T-helper 2 cell treated with Interferon-gamma antibody and Interleukin-4, amounts not matched to agents 5 μg/mL and 100 μg/mL, for 36 hours (primary cell): ENCODE measurements at regions not wholly inside any gene's neighbourhood (a gene's known extent, or its start where the extent isn't known, plus 50 kb on each side); places are given as distances from the start of the nearest gene placed in this dataset.

Experiments used
- DNase-seq: peaks from one replicate; pipeline ENCODE4 v3.0.0; 2021; ENCODE audit warnings: low spot score
- H3K27ac Mint-ChIP-seq: one replicate; pipeline ENCODE4 v1.8.0; 2021; ENCODE audit warnings: mild to moderate bottlenecking, mixed read lengths
- H3K27me3 Mint-ChIP-seq: one replicate; pipeline ENCODE4 v1.8.0; 2021; ENCODE audit warnings: low read depth, mixed read lengths
- H3K36me3 Mint-ChIP-seq: one replicate; pipeline ENCODE4 v1.8.0; 2021; ENCODE audit warnings: low read depth, mixed read lengths
- H3K4me1 Mint-ChIP-seq: one replicate; pipeline ENCODE4 v1.8.0; 2021; ENCODE audit warnings: low read depth, mixed read lengths
- H3K4me3 Mint-ChIP-seq: one replicate; pipeline ENCODE4 v1.8.0; 2022; ENCODE audit warnings: mild to moderate bottlenecking, moderate library complexity, mixed read lengths
- H3K9me3 Mint-ChIP-seq: one replicate; pipeline ENCODE4 v1.8.0; 2021; ENCODE audit warnings: mixed read lengths

DNA sequence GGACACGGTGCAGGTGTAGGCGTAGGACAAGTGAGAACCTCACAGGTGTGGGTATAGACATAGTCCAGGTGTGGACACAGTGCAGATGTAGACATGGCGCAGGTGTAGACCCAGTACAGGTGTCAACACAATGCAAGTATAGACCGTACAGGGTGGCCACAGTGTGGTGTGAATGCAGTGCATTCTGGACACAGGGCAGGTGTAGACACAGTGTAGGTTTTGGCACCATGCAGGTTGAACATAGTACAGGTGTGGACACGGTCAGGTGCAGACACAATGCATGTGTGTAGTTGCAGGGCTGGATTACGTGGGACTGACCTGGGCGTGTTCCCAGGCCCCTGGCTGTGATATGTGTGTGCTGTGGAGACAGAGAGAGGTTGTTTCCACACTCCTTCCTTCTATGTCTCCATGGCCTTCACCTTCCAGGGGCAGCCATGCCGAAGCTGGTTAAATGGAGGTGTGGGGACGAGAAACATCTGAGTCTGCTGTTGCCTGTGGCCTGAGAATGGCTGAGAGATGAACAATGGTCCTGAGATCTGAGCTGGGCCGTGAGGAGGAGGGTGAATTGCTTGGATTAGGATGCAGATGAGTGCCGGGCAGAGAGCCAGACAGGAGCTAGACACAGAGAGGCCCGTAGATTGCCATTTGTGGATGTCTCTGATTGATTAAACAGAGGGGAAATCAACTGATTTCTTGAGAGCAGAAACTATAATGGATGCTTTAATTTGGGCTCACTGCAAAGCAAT lies 343.9 kb upstream of the SHH start:
- Mint-ChIP-seq H3K27me3 (peaks cover 5% of the 10 kb centered on the region), H3K27ac (no peak overlapping the region), H3K4me3 (no peak overlapping the region), H3K4me1 (no peaks in the 10 kb centered on the region), H3K36me3 (no peaks in the 10 kb centered on the region), H3K9me3 (no peaks in the 10 kb centered on the region)
- DNase-seq = no peak

DNA sequence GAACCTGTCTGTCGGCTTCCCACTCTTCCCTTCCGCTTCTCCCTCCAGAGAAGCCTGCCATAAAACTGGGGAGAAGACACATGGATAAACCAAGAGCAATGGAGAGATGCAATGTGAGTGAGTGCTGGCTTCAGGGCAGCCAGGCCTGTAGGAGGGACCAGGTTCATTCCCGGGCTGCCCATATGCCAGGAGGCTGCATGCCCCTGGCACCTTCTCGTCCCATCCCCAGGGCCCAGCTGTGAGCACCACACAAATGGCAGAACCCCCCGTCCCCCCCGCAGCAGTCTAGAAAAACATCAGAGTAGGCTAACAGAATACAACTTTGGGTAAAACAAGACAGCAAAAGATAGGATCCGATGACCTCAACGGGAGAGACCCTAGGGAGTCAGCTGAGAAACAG lies 341.3 kb upstream of the SHH start:
- H3K36me3 Mint-ChIP-seq = no peaks in the 10 kb centered on the region
- no peak overlapping the region for H3K27ac Mint-ChIP-seq
- peaks cover 5% of the 10 kb centered on the region for H3K27me3 Mint-ChIP-seq
- no peaks in the 10 kb centered on the region for H3K9me3 Mint-ChIP-seq
- no peak for DNase-seq
- no peaks in the 10 kb centered on the region for H3K4me1 Mint-ChIP-seq
- H3K4me3 Mint-ChIP-seq = no peak overlapping the region

GRCh38 chr7:156152390-156152789 lies 340.1 kb upstream of the SHH start:
- no peak overlapping the region for H3K27ac Mint-ChIP-seq
- H3K4me3 Mint-ChIP-seq = no peak overlapping the region
- no peaks in the 10 kb centered on the region for H3K9me3 Mint-ChIP-seq
- peaks cover 5% of the 10 kb centered on the region for H3K27me3 Mint-ChIP-seq
- no peak for DNase-seq
- no peaks in the 10 kb centered on the region for H3K4me1 Mint-ChIP-seq
- no peaks in the 10 kb centered on the region for H3K36me3 Mint-ChIP-seq

GRCh38 chr7:156151658-156152057 lies 339.4 kb upstream of the SHH start:
- no peaks in the 10 kb centered on the region for H3K9me3 Mint-ChIP-seq
- no peak for DNase-seq
- H3K27ac Mint-ChIP-seq = no peak overlapping the region
- H3K4me3 Mint-ChIP-seq = no peak overlapping the region
- no peaks in the 10 kb centered on the region for H3K36me3 Mint-ChIP-seq
- H3K27me3 Mint-ChIP-seq = peaks cover 5% of the 10 kb centered on the region
- H3K4me1 Mint-ChIP-seq = no peaks in the 10 kb centered on the region

DNA sequence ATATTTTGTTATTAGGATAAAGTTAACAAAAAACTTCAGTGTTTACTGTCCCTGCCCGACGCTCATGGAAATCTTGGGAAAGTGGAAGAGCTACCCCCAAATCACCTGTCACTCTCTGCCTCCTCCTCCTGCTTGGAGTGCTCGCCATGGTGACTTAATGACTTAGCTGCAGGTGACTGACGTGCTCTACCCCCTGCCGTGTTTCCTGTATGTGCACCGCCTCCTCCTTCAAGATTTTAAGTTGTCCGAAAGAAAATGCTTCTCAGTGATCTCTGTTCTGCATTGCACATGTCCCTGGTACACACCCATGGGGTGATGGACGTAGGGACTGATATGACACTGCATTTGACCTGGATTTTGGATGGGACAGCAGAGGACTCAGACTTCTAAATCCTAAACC lies 338.8 kb upstream of the SHH start:
- DNase-seq = no peak
- no peak overlapping the region for H3K4me3 Mint-ChIP-seq
- no peak overlapping the region for H3K27ac Mint-ChIP-seq
- H3K4me1 Mint-ChIP-seq = no peaks in the 10 kb centered on the region
- H3K27me3 Mint-ChIP-seq = peaks cover 5% of the 10 kb centered on the region
- no peaks in the 10 kb centered on the region for H3K9me3 Mint-ChIP-seq
- no peaks in the 10 kb centered on the region for H3K36me3 Mint-ChIP-seq

- DNase-seq = no peak
- no peaks in the 10 kb centered on the region for H3K4me1 Mint-ChIP-seq
- H3K36me3 Mint-ChIP-seq = no peaks in the 10 kb centered on the region
- H3K27ac Mint-ChIP-seq = no peak overlapping the region
- H3K9me3 Mint-ChIP-seq = no peaks in the 10 kb centered on the region
- peaks cover 5% of the 10 kb centered on the region for H3K27me3 Mint-ChIP-seq
- H3K4me3 Mint-ChIP-seq = no peak overlapping the region
Measured at GRCh38 chr7:156148995-156149394, 336.7 kb upstream of the SHH start.

GRCh38 chr7:156148547-156148946 lies 336.3 kb upstream of the SHH start:
- Mint-ChIP-seq H3K36me3 (no peaks in the 10 kb centered on the region), H3K4me3 (no peak overlapping the region), H3K27me3 (peaks cover 5% of the 10 kb centered on the region), H3K27ac (no peak overlapping the region), H3K9me3 (no peaks in the 10 kb centered on the region), H3K4me1 (no peaks in the 10 kb centered on the region)
- no peak for DNase-seq

- Mint-ChIP-seq H3K27ac (no peak overlapping the region), H3K4me1 (no peaks in the 10 kb centered on the region), H3K9me3 (no peaks in the 10 kb centered on the region), H3K4me3 (no peak overlapping the region), H3K27me3 (peaks cover 5% of the 10 kb centered on the region), H3K36me3 (no peaks in the 10 kb centered on the region)
- DNase-seq = no peak
Measured at GRCh38 chr7:156147756-156148504, 335.7 kb upstream of the SHH start.

GRCh38 chr7:156147104-156147503 lies 334.8 kb upstream of the SHH start:
- H3K4me1 Mint-ChIP-seq = no peaks in the 10 kb centered on the region
- no peaks in the 10 kb centered on the region for H3K9me3 Mint-ChIP-seq
- no peak for DNase-seq
- H3K27me3 Mint-ChIP-seq = peaks cover 4% of the 10 kb centered on the region
- no peaks in the 10 kb centered on the region for H3K36me3 Mint-ChIP-seq
- no peak overlapping the region for H3K4me3 Mint-ChIP-seq
- H3K27ac Mint-ChIP-seq = no peak overlapping the region

- no peak overlapping the region for H3K27ac Mint-ChIP-seq
- no peak for DNase-seq
- H3K27me3 Mint-ChIP-seq = no peaks in the 10 kb centered on the region
- H3K4me3 Mint-ChIP-seq = no peak overlapping the region
- H3K4me1 Mint-ChIP-seq = no peaks in the 10 kb centered on the region
- H3K9me3 Mint-ChIP-seq = no peaks in the 10 kb centered on the region
- no peaks in the 10 kb centered on the region for H3K36me3 Mint-ChIP-seq
Measured at GRCh38 chr7:156145996-156146395, 333.7 kb upstream of the SHH start.

- H3K4me1 Mint-ChIP-seq = no peaks in the 10 kb centered on the region
- no peak overlapping the region for H3K27ac Mint-ChIP-seq
- H3K9me3 Mint-ChIP-seq = no peaks in the 10 kb centered on the region
- peaks cover 3% of the 10 kb centered on the region for H3K27me3 Mint-ChIP-seq
- no peak for DNase-seq
- no peak overlapping the region for H3K4me3 Mint-ChIP-seq
- H3K36me3 Mint-ChIP-seq = no peaks in the 10 kb centered on the region
Measured at GRCh38 chr7:156145184-156145583, 332.9 kb upstream of the SHH start.

GRCh38 chr7:156143683-156144082 lies 331.4 kb upstream of the SHH start:
- Mint-ChIP-seq H3K27me3 (peaks cover 3% of the 10 kb centered on the region), H3K9me3 (no peaks in the 10 kb centered on the region), H3K36me3 (no peaks in the 10 kb centered on the region), H3K27ac (no peak overlapping the region), H3K4me3 (no peak overlapping the region), H3K4me1 (no peaks in the 10 kb centered on the region)
- DNase-seq = no peak

- H3K27me3 Mint-ChIP-seq = peaks cover 3% of the 10 kb centered on the region
- no peaks in the 10 kb centered on the region for H3K9me3 Mint-ChIP-seq
- no peaks in the 10 kb centered on the region for H3K36me3 Mint-ChIP-seq
- H3K4me3 Mint-ChIP-seq = no peak overlapping the region
- H3K4me1 Mint-ChIP-seq = no peaks in the 10 kb centered on the region
- no peak overlapping the region for H3K27ac Mint-ChIP-seq
- DNase-seq = no peak
Measured at GRCh38 chr7:156143158-156143557, 330.9 kb upstream of the SHH start.

DNA sequence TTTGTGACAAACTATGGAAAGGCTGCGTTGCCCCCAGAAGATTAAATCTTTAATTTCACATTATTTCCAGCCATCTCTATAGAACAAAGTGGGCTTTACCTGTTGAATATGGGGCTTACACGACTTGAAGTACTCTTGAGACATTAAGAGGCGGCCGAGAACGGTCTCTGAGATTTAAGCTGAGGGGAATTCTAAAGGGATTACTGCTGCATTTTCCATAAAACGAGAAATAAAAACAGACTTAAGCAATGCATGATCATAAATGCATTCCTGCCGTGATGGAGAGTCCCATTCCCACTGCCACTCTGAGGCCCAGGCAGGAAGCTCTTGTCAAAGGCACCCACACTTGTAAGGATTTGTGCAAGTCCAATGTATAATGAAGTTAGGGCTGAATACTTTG lies 329.7 kb upstream of the SHH start:
- DNase-seq = no peak
- H3K4me1 Mint-ChIP-seq = no peaks in the 10 kb centered on the region
- H3K9me3 Mint-ChIP-seq = no peaks in the 10 kb centered on the region
- no peak overlapping the region for H3K4me3 Mint-ChIP-seq
- H3K27ac Mint-ChIP-seq = no peak overlapping the region
- H3K36me3 Mint-ChIP-seq = no peaks in the 10 kb centered on the region
- H3K27me3 Mint-ChIP-seq = peaks cover 3% of the 10 kb centered on the region

DNA sequence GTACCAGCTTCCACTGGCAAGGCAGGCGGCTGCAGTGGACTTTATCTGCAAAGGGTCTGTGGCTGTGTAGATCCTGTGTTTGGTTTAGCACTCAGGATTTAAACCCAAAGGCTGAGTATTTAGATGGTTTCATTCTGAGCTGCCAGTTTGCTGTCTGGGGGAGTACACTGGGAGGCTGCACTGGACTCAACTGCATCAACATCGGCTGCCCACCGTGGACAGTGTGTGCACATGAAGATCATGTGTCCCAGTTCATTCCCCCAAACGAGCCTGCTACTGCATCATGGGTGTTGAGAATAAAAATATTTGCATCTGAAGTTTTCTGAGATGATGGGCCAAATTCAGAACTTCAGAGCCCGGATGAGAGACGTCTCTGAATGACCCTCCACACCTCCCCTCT lies 328.6 kb upstream of the SHH start:
- Mint-ChIP-seq H3K4me3 (no peak overlapping the region), H3K36me3 (no peaks in the 10 kb centered on the region)

More for the DNA sequence above, 328.6 kb upstream of the SHH start:
- no peaks in the 10 kb centered on the region for H3K9me3 Mint-ChIP-seq
- no peak for DNase-seq
- peaks cover 3% of the 10 kb centered on the region for H3K27me3 Mint-ChIP-seq
- H3K4me1 Mint-ChIP-seq = no peaks in the 10 kb centered on the region
- no peak overlapping the region for H3K27ac Mint-ChIP-seq
